HPDE6-E6E7 (cell line): ENCODE measurements at regions not wholly inside any gene's neighbourhood (a gene's known extent, or its start where the extent isn't known, plus 50 kb on each side); places are given as distances from the start of the nearest gene placed in this dataset.
"Not testable (repeated sequence)": the region's sequence is repeated elsewhere in the genome, so short reads cannot be mapped to it uniquely, and the experiment has no call there.

Source experiments
- DNase-seq: peaks from one replicate; pipeline ENCODE4 v3.0.0; 2011; ENCODE audit warnings: missing footprints; ENCODE audit errors: extremely low spot score

GRCh38 chr3:89923921-89924610 lies 816.6 kb downstream of the EPHA3 start:
- DNase-seq, result no peak

GRCh38 chr3:89925976-89926375 lies 818.6 kb downstream of the EPHA3 start:
- no peak for DNase-seq

- no peak for DNase-seq
Measured at GRCh38 chr3:89932882-89933281, 825.5 kb downstream of the EPHA3 start.

GRCh38 chr3:89944461-89944860 lies 837.0 kb downstream of the EPHA3 start:
- DNase-seq, result not testable (repeated sequence)

GRCh38 chr3:89946884-89947283 lies 839.5 kb downstream of the EPHA3 start:
- no peak for DNase-seq

- no peak for DNase-seq
Measured at GRCh38 chr3:89947337-89947954, 840.0 kb downstream of the EPHA3 start.

GRCh38 chr3:89948008-89948407 lies 840.6 kb downstream of the EPHA3 start:
- no peak for DNase-seq

GRCh38 chr3:89950772-89951171 lies 843.4 kb downstream of the EPHA3 start:
- DNase-seq, result no peak

GRCh38 chr3:89954137-89954536 lies 846.7 kb downstream of the EPHA3 start:
- no peak for DNase-seq

- DNase-seq, result no peak
Measured at GRCh38 chr3:89955156-89955555, 847.7 kb downstream of the EPHA3 start.

GRCh38 chr3:89957451-89957850 lies 850.0 kb downstream of the EPHA3 start:
- DNase-seq, result no peak

- not testable (repeated sequence) for DNase-seq
Measured at GRCh38 chr3:89958163-89958562, 850.7 kb downstream of the EPHA3 start.

- no peak for DNase-seq
Measured at GRCh38 chr3:89964347-89964746, 856.9 kb downstream of the EPHA3 start.

GRCh38 chr3:89966877-89967665 lies 859.6 kb downstream of the EPHA3 start:
- DNase-seq, result no peak

- DNase-seq, result no peak
Measured at GRCh38 chr3:89971329-89971728, 863.9 kb downstream of the EPHA3 start.

- no peak for DNase-seq
Measured at GRCh38 chr3:89973156-89973555, 865.7 kb downstream of the EPHA3 start.

GRCh38 chr3:89974903-89975519 lies 867.6 kb downstream of the EPHA3 start:
- no peak for DNase-seq

GRCh38 chr3:89983449-89983848 lies 876.0 kb downstream of the EPHA3 start:
- DNase-seq, result no peak

- no peak for DNase-seq
Measured at GRCh38 chr3:90005281-90005847, 897.9 kb downstream of the EPHA3 start.

- DNase-seq, result no peak
Measured at GRCh38 chr3:90007778-90008499, 900.5 kb downstream of the EPHA3 start.

- peak; percentile 17 for DNase-seq
Measured at GRCh38 chr3:90010341-90010740, 902.9 kb downstream of the EPHA3 start.
